HEK293T (cell line): ENCODE measurements at regions not wholly inside any gene's neighbourhood (a gene's known extent, or its start where the extent isn't known, plus 50 kb on each side); places are given as distances from the start of the nearest gene placed in this dataset.

Experiments
- CTCF ChIA-PET: fragments of 350-600 bp; formaldehyde crosslinking; extraction: SDS; loops from one replicate; lab custom pipeline; 2021; ENCODE audit warnings: antibody characterized with exemption, inconsistent platforms; lab: Yijun Ruan, JAX
- POLR2A ChIA-PET: fragments of 350-600 bp; formaldehyde crosslinking; extraction: SDS; loops from one replicate; lab custom pipeline; 2020; ENCODE audit warnings: antibody characterized with exemption, inconsistent platforms; lab: Yijun Ruan, JAX
- DNase-seq: peaks from one replicate; pipeline ENCODE4 v3.0.0; 2012; ENCODE audit warnings: mixed read lengths; ENCODE audit errors: extremely low spot score
- ARNT ChIP-seq: fragments of 450-650 bp; IDR thresholded peaks from 2 replicates; pipeline ENCODE4 v1.6.1; 2017; ENCODE audit warnings: mild to moderate bottlenecking
- BHLHE40 ChIP-seq: fragments of 450-650 bp; IDR thresholded peaks from 2 replicates; pipeline ENCODE4 v1.6.1; 2016; ENCODE audit warnings: mild to moderate bottlenecking, moderate library complexity, borderline replicate concordance
- CTBP1 ChIP-seq: fragments of 450-650 bp; IDR thresholded peaks from 2 replicates; pipeline ENCODE4 v1.6.1; 2016; ENCODE audit warnings: borderline replicate concordance
- ELF4 ChIP-seq: fragments of 450-650 bp; IDR thresholded peaks from 2 replicates; pipeline ENCODE4 v1.6.1; 2017; ENCODE audit warnings: antibody characterized with exemption
- FOXA1 ChIP-seq: fragments of 450-650 bp; IDR thresholded peaks from 2 replicates; pipeline ENCODE4 v1.6.1; 2016; ENCODE audit warnings: mild to moderate bottlenecking
- FOXK2 ChIP-seq: fragments of 450-650 bp; IDR thresholded peaks from 2 replicates; pipeline ENCODE4 v1.6.1; 2016; ENCODE audit warnings: mild to moderate bottlenecking
- FOXM1 ChIP-seq: fragments of 450-650 bp; IDR thresholded peaks from 2 replicates; pipeline ENCODE4 v1.6.1; 2017; ENCODE audit warnings: mild to moderate bottlenecking, borderline replicate concordance
- HDGF ChIP-seq: fragments of 450-650 bp; IDR thresholded peaks from 2 replicates; pipeline ENCODE4 v1.6.1; 2017; ENCODE audit warnings: antibody characterized with exemption, borderline replicate concordance
- L3MBTL2 ChIP-seq: fragments of 450-650 bp; conservative IDR thresholded peaks from 2 replicates; pipeline ENCODE4 v1.6.1; 2016; ENCODE audit warnings: mild to moderate bottlenecking
- LEF1 ChIP-seq: fragments of 450-650 bp; IDR thresholded peaks from 2 replicates; pipeline ENCODE4 v1.6.1; 2017; ENCODE audit warnings: mild to moderate bottlenecking, borderline replicate concordance
- NFRKB ChIP-seq: fragments of 450-650 bp; IDR thresholded peaks from 2 replicates; pipeline ENCODE4 v1.6.1; 2016; ENCODE audit warnings: mild to moderate bottlenecking, moderate library complexity
- PKNOX1 ChIP-seq: fragments of 450-650 bp; IDR thresholded peaks from 2 replicates; pipeline ENCODE4 v1.6.1; 2016
- SP1 ChIP-seq: fragments of 450-650 bp; IDR thresholded peaks from 2 replicates; pipeline ENCODE4 v1.6.1; 2017
- SUZ12 ChIP-seq: fragments of 450-650 bp; IDR thresholded peaks from 2 replicates; pipeline ENCODE4 v1.6.1; 2016; ENCODE audit warnings: mild to moderate bottlenecking
- TARDBP ChIP-seq: fragments of 450-650 bp; IDR thresholded peaks from 2 replicates; pipeline ENCODE4 v1.6.1; 2016
- ZNF384 ChIP-seq: fragments of 450-650 bp; IDR thresholded peaks from 2 replicates; pipeline ENCODE4 v1.6.1; 2016

GRCh38 chr4:126790633-126791032 lies 842.1 kb upstream of the INTU start:
- CTCF ChIA-PET: no interaction called here
- TF ChIP-seq FOXM1: no peak
- TF ChIP-seq CTBP1: no peak
- no peak for TF ChIP-seq TARDBP
- no peak for TF ChIP-seq BHLHE40
- no peak for TF ChIP-seq L3MBTL2
- no peak for TF ChIP-seq ELF4
- TF ChIP-seq SUZ12: no peak
- TF ChIP-seq SP1: no peak
- no peak for TF ChIP-seq FOXA1
- no peak for TF ChIP-seq FOXK2
- TF ChIP-seq NFRKB: no peak
- no peak for TF ChIP-seq ZNF384
- no peak for TF ChIP-seq LEF1
- TF ChIP-seq HDGF: no peak
- POLR2A ChIA-PET: no interaction called here
- no peak for DNase-seq

- no peak for DNase-seq
- ChIA-PET POLR2A (no interaction called here), CTCF (no interaction called here)
- TF ChIP-seq NFRKB (no peak), SP1 (no peak)
These were observed 838.4 kb upstream of the INTU start for GRCh38 chr4:126794363-126794762.

- no peak for DNase-seq
- CTCF ChIA-PET: no interaction called here
- POLR2A ChIA-PET: no interaction called here
- TF ChIP-seq FOXA1: no peak
- no peak for TF ChIP-seq HDGF
- no peak for TF ChIP-seq SP1
- no peak for TF ChIP-seq CTBP1
- no peak for TF ChIP-seq FOXK2
- no peak for TF ChIP-seq LEF1
- TF ChIP-seq TARDBP: no peak
- TF ChIP-seq L3MBTL2: no peak
These were observed 834.5 kb upstream of the INTU start for GRCh38 chr4:126798214-126798613.

GRCh38 chr4:126799416-126799815 lies 833.3 kb upstream of the INTU start:
- TF ChIP-seq LEF1 (no peak), L3MBTL2 (no peak), ARNT (no peak), SP1 (no peak), ZNF384 (no peak), FOXK2 (no peak), TARDBP (no peak), BHLHE40 (no peak), NFRKB (no peak), FOXM1 (no peak), CTBP1 (no peak), PKNOX1 (no peak), FOXA1 (no peak), ELF4 (no peak), HDGF (no peak), SUZ12 (no peak)
- ChIA-PET POLR2A (no interaction called here), CTCF (no interaction called here)
- no peak for DNase-seq

- ChIA-PET CTCF (no interaction called here), POLR2A (no interaction called here)
- TF ChIP-seq CTBP1 (no peak), TARDBP (no peak), ZNF384 (no peak), LEF1 (no peak), FOXA1 (no peak), SP1 (no peak), SUZ12 (no peak), ARNT (no peak), ELF4 (no peak), FOXK2 (no peak)
- DNase-seq: no peak
These were observed 832.7 kb upstream of the INTU start for GRCh38 chr4:126799971-126800574.

GRCh38 chr4:126800575-126801141 lies 832.1 kb upstream of the INTU start:
- ChIA-PET CTCF (no interaction called here), POLR2A (no interaction called here)
- DNase-seq: no peak
- no peak for TF ChIP-seq LEF1
- TF ChIP-seq ELF4: no peak
- no peak for TF ChIP-seq FOXM1
- no peak for TF ChIP-seq CTBP1
- TF ChIP-seq FOXA1: no peak
- no peak for TF ChIP-seq ZNF384

- POLR2A ChIA-PET: no interaction called here
- DNase-seq: no peak
- CTCF ChIA-PET: no interaction called here
- TF ChIP-seq SUZ12: no peak
- TF ChIP-seq SP1: no peak
- no peak for TF ChIP-seq ARNT
- no peak for TF ChIP-seq HDGF
- no peak for TF ChIP-seq ZNF384
- no peak for TF ChIP-seq FOXM1
- TF ChIP-seq NFRKB: no peak
- TF ChIP-seq TARDBP: no peak
- TF ChIP-seq CTBP1: no peak
- no peak for TF ChIP-seq FOXK2
These were observed 825.6 kb upstream of the INTU start for GRCh38 chr4:126807132-126807531.
